WTC11 (cell line): ENCODE measurements at regions not wholly inside any gene's neighbourhood (a gene's known extent, or its start where the extent isn't known, plus 50 kb on each side); places are given as distances from the start of the nearest gene placed in this dataset.

Source experiments
- ATAC-seq: fragments of 200-7000 bp; cut with Tn5 transposase; 2 replicates; pipeline ENCODE4 v1.10.0; 2021; ENCODE audit warnings: mild to moderate bottlenecking, moderate library complexity
- CTCF ChIA-PET: fragments of 300-600 bp; sonication (Branson Sonifier 250); formaldehyde crosslinking; loops from one replicate; lab custom pipeline; 2021; ENCODE audit warnings: antibody characterized with exemption; lab: Charles Lee
- POLR2A ChIA-PET: fragments of 350-600 bp; sonication (Branson Sonifier 250); formaldehyde crosslinking; loops from one replicate; lab custom pipeline; 2021; ENCODE audit warnings: antibody characterized with exemption; lab: Charles Lee
- DNase-seq: peaks from one replicate; pipeline ENCODE4 v3.0.0; 2021; ENCODE audit warnings: low spot score
- H3K27ac Mint-ChIP-seq: 2 replicates; pipeline ENCODE4 v1.8.0; 2021; ENCODE audit warnings: mixed read lengths
- H3K27me3 Mint-ChIP-seq: 2 replicates; pipeline ENCODE4 v1.8.0; 2021; ENCODE audit warnings: low read depth, mild to moderate bottlenecking, moderate library complexity, mixed read lengths
- H3K36me3 Mint-ChIP-seq: 2 replicates; pipeline ENCODE4 v1.8.0; 2021; ENCODE audit warnings: mixed read lengths
- H3K4me1 Mint-ChIP-seq: 2 replicates; pipeline ENCODE4 v1.8.0; 2022; ENCODE audit warnings: mixed read lengths
- H3K4me3 Mint-ChIP-seq: 2 replicates; pipeline ENCODE4 v1.8.0; 2021; ENCODE audit warnings: mild to moderate bottlenecking, moderate library complexity, mixed read lengths
- H3K9me3 Mint-ChIP-seq: 2 replicates; pipeline ENCODE4 v1.8.0; 2021; ENCODE audit warnings: mixed read lengths
- ATF2 ChIP-seq: sonication (generic); formaldehyde crosslinking; IDR thresholded peaks from 2 replicates; pipeline ENCODE4 v1.8.1; 2022; ENCODE audit warnings: low read depth, missing genetic modification reagents, borderline replicate concordance
- ATF6 ChIP-seq: sonication (generic); formaldehyde crosslinking; IDR thresholded peaks from 2 replicates; pipeline ENCODE4 v1.8.1; 2023; ENCODE audit warnings: mild to moderate bottlenecking, missing genetic modification reagents
- GRHL2 ChIP-seq: fragments of 250-450 bp; sonication (Bioruptor Pico); IDR thresholded peaks from 2 replicates; pipeline ENCODE4 v1.8.0; 2022; ENCODE audit warnings: mild to moderate bottlenecking, moderate library complexity; ENCODE audit not compliant: insufficient replicate concordance, severe bottlenecking
- HMGA2 ChIP-seq: fragments of 250-450 bp; sonication (Bioruptor Pico); IDR thresholded peaks from 2 replicates; pipeline ENCODE4 v1.4.0; 2021; ENCODE audit warnings: mild to moderate bottlenecking, moderate library complexity
- JAZF1 ChIP-seq: fragments of 250-450 bp; sonication (Bioruptor Pico); IDR thresholded peaks from 2 replicates; pipeline ENCODE4 v1.9.0; 2021; ENCODE audit warnings: moderate library complexity, mild to moderate bottlenecking, inconsistent platforms
- MXD4 ChIP-seq: fragments of 250-450 bp; sonication (Bioruptor Pico); IDR thresholded peaks from 2 replicates; pipeline ENCODE4 v1.8.0; 2021; ENCODE audit warnings: mild to moderate bottlenecking, moderate library complexity, borderline replicate concordance
- NR1H2 ChIP-seq: sonication (generic); formaldehyde crosslinking; IDR thresholded peaks from 2 replicates; pipeline ENCODE4 v1.9.0; 2021; ENCODE audit warnings: mild to moderate bottlenecking, moderate library complexity, missing genetic modification reagents
- NR2C2 ChIP-seq: sonication (generic); formaldehyde crosslinking; IDR thresholded peaks from 2 replicates; pipeline ENCODE4 v1.8.0; 2022; ENCODE audit warnings: mild to moderate bottlenecking, missing genetic modification reagents
- SMAD3 ChIP-seq: sonication (generic); formaldehyde crosslinking; IDR thresholded peaks from 2 replicates; pipeline ENCODE4 v1.8.0; 2022; ENCODE audit warnings: missing genetic modification reagents, mild to moderate bottlenecking, borderline replicate concordance
- SP1 ChIP-seq: sonication (generic); formaldehyde crosslinking; conservative IDR thresholded peaks from 2 replicates; pipeline ENCODE4 v1.8.1; 2022; ENCODE audit warnings: missing genetic modification reagents
- TEAD4 ChIP-seq: sonication (generic); formaldehyde crosslinking; IDR thresholded peaks from 2 replicates; pipeline ENCODE4 v1.8.0; 2022; ENCODE audit warnings: mild to moderate bottlenecking, missing genetic modification reagents
- TP53 ChIP-seq: sonication (generic); formaldehyde crosslinking; IDR thresholded peaks from 2 replicates; pipeline ENCODE4 v1.8.1; 2023; ENCODE audit warnings: mild to moderate bottlenecking, missing genetic modification reagents
- ZNF121 ChIP-seq: sonication (generic); formaldehyde crosslinking; IDR thresholded peaks from 2 replicates; pipeline ENCODE4 v1.8.0; 2023; ENCODE audit warnings: missing genetic modification reagents
- ZNF232 ChIP-seq: sonication (generic); formaldehyde crosslinking; IDR thresholded peaks from 2 replicates; pipeline ENCODE4 v1.8.0; 2022; ENCODE audit warnings: mild to moderate bottlenecking, missing genetic modification reagents
- ZNF263 ChIP-seq: sonication (generic); formaldehyde crosslinking; IDR thresholded peaks from 2 replicates; pipeline ENCODE4 v1.8.1; 2022; ENCODE audit warnings: low read depth, mild to moderate bottlenecking, moderate library complexity, missing genetic modification reagents
- ZNF317 ChIP-seq: sonication (generic); formaldehyde crosslinking; IDR thresholded peaks from 2 replicates; pipeline ENCODE4 v1.8.1; 2023; ENCODE audit warnings: low read depth, mild to moderate bottlenecking, moderate library complexity, missing genetic modification reagents, borderline replicate concordance
- ZNF396 ChIP-seq: fragments of 250-450 bp; sonication (Bioruptor Pico); IDR thresholded peaks from 2 replicates; pipeline ENCODE4 v1.8.0; 2021; ENCODE audit warnings: mild to moderate bottlenecking, moderate library complexity, borderline replicate concordance
- TF ChIP-seq, protein P1 (sequence below): fragments of 200-600 bp; IDR thresholded peaks from 2 replicates; pipeline ENCODE4 v1.8.0; 2022; ENCODE audit warnings: antibody characterized with exemption
- TF ChIP-seq, protein P2 (sequence below): sonication (generic); formaldehyde crosslinking; IDR thresholded peaks from 2 replicates; pipeline ENCODE4 v1.8.1; 2022; ENCODE audit warnings: low read depth, mild to moderate bottlenecking, moderate library complexity, missing genetic modification reagents, borderline replicate concordance

DNA sequence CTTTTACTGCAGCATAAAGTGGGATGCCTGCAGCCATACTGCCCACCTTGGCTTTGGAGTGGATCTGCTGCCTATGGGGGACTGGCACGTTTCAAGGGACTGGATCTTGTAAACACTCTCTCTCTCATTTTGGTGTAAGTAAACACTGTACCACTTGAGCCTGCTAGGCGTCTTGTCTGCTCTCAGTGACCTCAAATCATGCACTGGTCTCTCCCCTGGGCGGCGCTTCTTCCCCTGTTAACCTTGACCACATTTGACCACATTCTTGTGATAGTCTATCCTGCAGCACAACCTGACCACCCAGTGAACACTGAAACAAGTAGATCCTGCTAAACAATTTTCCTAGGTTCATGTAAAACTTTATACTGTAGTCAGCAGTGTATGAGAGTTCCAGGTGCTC is 82.6 kb upstream of the HNMT start:
- Mint-ChIP-seq H3K4me1 (peaks cover 6% of the 10 kb centered on the region), H3K27me3 (no peaks in the 10 kb centered on the region), H3K27ac (no peak overlapping the region), H3K9me3 (no peaks in the 10 kb centered on the region), H3K36me3 (no peaks in the 10 kb centered on the region), H3K4me3 (no peak overlapping the region)
- ChIA-PET POLR2A (no interaction called here), CTCF (no interaction called here)
- ATAC-seq: no peak
- DNase-seq: no peak
- TF ChIP-seq, protein P1, sequence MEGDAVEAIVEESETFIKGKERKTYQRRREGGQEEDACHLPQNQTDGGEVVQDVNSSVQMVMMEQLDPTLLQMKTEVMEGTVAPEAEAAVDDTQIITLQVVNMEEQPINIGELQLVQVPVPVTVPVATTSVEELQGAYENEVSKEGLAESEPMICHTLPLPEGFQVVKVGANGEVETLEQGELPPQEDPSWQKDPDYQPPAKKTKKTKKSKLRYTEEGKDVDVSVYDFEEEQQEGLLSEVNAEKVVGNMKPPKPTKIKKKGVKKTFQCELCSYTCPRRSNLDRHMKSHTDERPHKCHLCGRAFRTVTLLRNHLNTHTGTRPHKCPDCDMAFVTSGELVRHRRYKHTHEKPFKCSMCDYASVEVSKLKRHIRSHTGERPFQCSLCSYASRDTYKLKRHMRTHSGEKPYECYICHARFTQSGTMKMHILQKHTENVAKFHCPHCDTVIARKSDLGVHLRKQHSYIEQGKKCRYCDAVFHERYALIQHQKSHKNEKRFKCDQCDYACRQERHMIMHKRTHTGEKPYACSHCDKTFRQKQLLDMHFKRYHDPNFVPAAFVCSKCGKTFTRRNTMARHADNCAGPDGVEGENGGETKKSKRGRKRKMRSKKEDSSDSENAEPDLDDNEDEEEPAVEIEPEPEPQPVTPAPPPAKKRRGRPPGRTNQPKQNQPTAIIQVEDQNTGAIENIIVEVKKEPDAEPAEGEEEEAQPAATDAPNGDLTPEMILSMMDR: no peak
- TF ChIP-seq TP53 (CRISPR knock-in tag) (no peak), NR2C2 (CRISPR knock-in tag) (no peak), TEAD4 (CRISPR knock-in tag) (no peak), JAZF1 (no peak), NR1H2 (no peak), MXD4 (no peak), ZNF121 (CRISPR knock-in tag) (no peak), HMGA2 (CRISPR knock-in tag) (no peak), ZNF263 (CRISPR knock-in tag) (no peak)

DNA sequence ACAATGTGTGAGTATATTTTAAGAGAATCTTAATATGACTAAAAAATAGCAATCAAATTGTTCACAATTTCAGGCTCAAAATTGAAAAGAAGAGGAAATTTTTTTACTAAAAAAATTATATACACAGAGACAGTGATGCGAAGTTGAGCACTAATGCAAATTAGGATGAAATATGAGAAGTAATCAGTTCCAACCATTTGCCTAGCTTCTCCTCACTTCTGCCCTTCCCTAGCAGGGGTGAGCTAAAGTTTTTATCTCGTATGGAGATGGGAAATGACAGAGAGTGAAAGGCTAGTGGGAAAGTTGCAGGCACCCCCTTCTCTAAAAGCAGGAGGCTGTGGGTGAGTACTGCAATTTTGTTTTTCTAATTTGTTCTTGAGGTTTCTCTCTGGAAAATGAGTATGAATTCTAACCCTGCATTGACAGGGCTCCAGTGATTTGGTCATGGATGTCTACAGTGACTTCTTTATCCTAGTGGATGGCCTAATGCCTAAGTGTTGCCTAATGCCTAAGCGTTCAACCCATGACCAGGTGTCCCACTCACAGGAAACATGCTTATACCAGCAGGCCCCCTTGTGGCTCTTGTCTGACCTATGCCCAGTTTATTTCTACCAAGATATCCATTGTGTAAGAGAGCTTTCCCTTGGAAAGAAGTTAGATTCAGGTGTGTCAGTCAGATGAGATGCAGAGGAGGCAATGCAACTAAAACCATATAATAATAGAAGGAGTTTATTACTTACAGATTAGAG is 78.0 kb upstream of the HNMT start:
- TF ChIP-seq ZNF396 (CRISPR knock-in tag): no peak
- TF ChIP-seq, protein P2, sequence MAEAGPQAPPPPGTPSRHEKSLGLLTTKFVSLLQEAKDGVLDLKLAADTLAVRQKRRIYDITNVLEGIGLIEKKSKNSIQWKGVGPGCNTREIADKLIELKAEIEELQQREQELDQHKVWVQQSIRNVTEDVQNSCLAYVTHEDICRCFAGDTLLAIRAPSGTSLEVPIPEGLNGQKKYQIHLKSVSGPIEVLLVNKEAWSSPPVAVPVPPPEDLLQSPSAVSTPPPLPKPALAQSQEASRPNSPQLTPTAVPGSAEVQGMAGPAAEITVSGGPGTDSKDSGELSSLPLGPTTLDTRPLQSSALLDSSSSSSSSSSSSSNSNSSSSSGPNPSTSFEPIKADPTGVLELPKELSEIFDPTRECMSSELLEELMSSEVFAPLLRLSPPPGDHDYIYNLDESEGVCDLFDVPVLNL (CRISPR knock-in tag): no peak
- Mint-ChIP-seq H3K9me3 (no peaks in the 10 kb centered on the region), H3K4me1 (peaks cover 17% of the 10 kb centered on the region), H3K36me3 (no peaks in the 10 kb centered on the region), H3K4me3 (no peak overlapping the region), H3K27me3 (no peaks in the 10 kb centered on the region), H3K27ac (no peak overlapping the region)
- no peak for ATAC-seq
- ChIA-PET CTCF (interaction anchor here (0.6 to 1.6 kb wide), 8 partner anchors 9 to 943 kb away, joined by 3 to 13 read pairs (median 3); no protein-coding TSS in a partner anchor), POLR2A (no interaction called here)
- peak; percentile 18 for DNase-seq

DNA sequence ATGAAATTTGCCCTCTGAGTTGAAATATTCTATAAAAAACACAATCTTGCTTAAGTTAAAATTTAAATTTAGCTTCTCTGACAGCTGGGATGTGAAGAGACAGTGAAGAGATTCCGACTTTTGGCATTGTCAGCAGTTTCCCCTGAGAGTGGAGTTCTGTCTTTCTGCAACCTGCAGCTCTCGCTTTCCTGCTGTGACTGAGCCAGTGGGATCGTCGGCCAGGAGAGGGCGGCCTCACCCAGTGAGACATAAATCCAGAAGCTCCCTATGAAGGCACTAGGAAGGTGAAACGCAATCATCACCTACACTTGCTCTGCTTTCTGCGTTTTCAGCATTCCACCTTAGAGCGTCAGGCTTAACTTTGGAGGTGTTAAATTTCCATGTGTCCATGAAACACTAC is 75.4 kb upstream of the HNMT start:
- no peak for TF ChIP-seq SMAD3 (CRISPR knock-in tag)
- TF ChIP-seq, protein P1: peak; percentile 24; the same call in 1 of the 2 replicates
- TF ChIP-seq, all 79 proteins: peak for 1
- no peaks in the 10 kb centered on the region for H3K36me3 Mint-ChIP-seq
- H3K9me3 Mint-ChIP-seq: no peaks in the 10 kb centered on the region
- H3K4me3 Mint-ChIP-seq: no peak overlapping the region
- DNase-seq (peak; percentile 71), ATAC-seq (peak; percentile 65)
- ChIA-PET POLR2A (no interaction called here), CTCF (interaction anchor here (0.5 to 3.6 kb wide), 28 partner anchors 9 to 968 kb away, joined by 3 to 27 read pairs (median 4); partner anchors contain the start of gene HNMT)
- peak overlapping the region; percentile 35; the same call in 1 of the 2 replicates for H3K27ac Mint-ChIP-seq
- H3K27me3 Mint-ChIP-seq: no peaks in the 10 kb centered on the region
- H3K4me1 Mint-ChIP-seq: peaks cover 21% of the 10 kb centered on the region

DNA sequence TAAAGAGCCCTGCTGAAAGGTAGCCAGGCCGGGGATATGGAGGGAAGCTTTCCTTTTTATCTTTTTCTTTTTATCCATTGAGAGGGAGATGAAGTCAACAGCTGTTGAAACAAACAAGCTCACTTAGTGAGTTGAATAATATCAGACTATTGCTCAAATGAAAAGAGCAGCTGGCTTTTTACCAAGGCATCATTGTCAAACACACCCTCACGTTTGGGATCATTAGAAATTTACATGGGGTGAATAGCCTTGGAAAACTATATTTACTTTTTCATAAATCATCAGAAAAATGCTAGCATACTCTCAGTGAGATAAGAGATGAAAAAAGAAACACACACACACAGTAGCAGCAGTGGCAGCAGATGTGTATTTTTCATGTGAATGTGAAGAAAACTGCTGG is 71.5 kb upstream of the HNMT start:
- H3K27ac Mint-ChIP-seq: no peak overlapping the region
- H3K27me3 Mint-ChIP-seq: no peaks in the 10 kb centered on the region
- no peaks in the 10 kb centered on the region for H3K9me3 Mint-ChIP-seq
- H3K4me1 Mint-ChIP-seq: peaks cover 23% of the 10 kb centered on the region
- ChIA-PET CTCF (no interaction called here), POLR2A (no interaction called here)
- H3K4me3 Mint-ChIP-seq: no peak overlapping the region
- DNase-seq (no peak), ATAC-seq (no peak)
- no peaks in the 10 kb centered on the region for H3K36me3 Mint-ChIP-seq
- no peak for TF ChIP-seq GRHL2 (CRISPR knock-in tag)
- no peak for TF ChIP-seq SP1
- TF ChIP-seq ATF6 (CRISPR knock-in tag): no peak
- TF ChIP-seq ATF2 (CRISPR knock-in tag): no peak
- TF ChIP-seq ZNF232 (CRISPR knock-in tag): no peak
- TF ChIP-seq TEAD4 (CRISPR knock-in tag): no peak
- TF ChIP-seq ZNF317 (CRISPR knock-in tag): no peak
